ENCODE measurements at regions not wholly inside any gene's neighbourhood (a gene's known extent, or its start where the extent isn't known, plus 50 kb on each side); places are given as distances from the start of the nearest gene placed in this dataset.

GRCh38 chr10:47079204-47079580, 168.0 kb downstream of the PTPN20 start:
- Mint-ChIP-seq H3K9me3 (ENCODE audit: insufficient read depth) (no peaks in the 10 kb centered on the region), H3K4me3 (no peak overlapping the region), H3K27ac (no peak overlapping the region), H3K4me1 (no peaks in the 10 kb centered on the region), H3K27me3 (peaks cover 29% of the 10 kb centered on the region)
- POLR2A ChIA-PET = no interaction called here
- Histone ChIP-seq H3K36me3 (replicated peaks in 1 of 2; ENCODE audit: control extremely low read depth in 1 of 2, control insufficient read depth in 1 of 2, extremely low read depth in 1 of 2, insufficient read depth in 2 of 2, low read length in 1 of 2) (no peaks in the 10 kb centered on the region), H3K4me2 (replicated peaks; ENCODE audit: low read depth, low read length, poor library complexity, severe bottlenecking) (no peak overlapping the region), H3K27ac (ENCODE audit: low read length in 2 of 2) (no peak overlapping the region), H3K27me3 (replicated peaks in 1 of 4; ENCODE audit: control extremely low read depth in 1 of 4, control insufficient read depth in 3 of 4, insufficient read depth in 4 of 4, low read length in 3 of 4) (peaks cover 0 to 2% (median 0%) of the 10 kb centered on the region in 4 experiments), H3K4me3 (ENCODE audit: control extremely low read depth in 1 of 5, extremely low read depth in 1 of 5, insufficient read depth in 1 of 5, low read depth in 2 of 5, low read length in 4 of 5) (no peak overlapping the region), H3K4me1 (ENCODE audit: control insufficient read depth in 2 of 2, insufficient read depth in 2 of 2, low read length in 2 of 2) (no peaks in the 10 kb centered on the region), H2AFZ (ENCODE audit: insufficient read depth, low read depth, low read length, poor library complexity, severe bottlenecking) (no peak overlapping the region), H3K79me2 (ENCODE audit: control insufficient read depth, insufficient read depth, low read length) (no peaks in the 10 kb centered on the region), H4K20me1 (ENCODE audit: control insufficient read depth, insufficient read depth, low read length, poor library complexity, severe bottlenecking) (no peaks in the 10 kb centered on the region), H3K9ac (ENCODE audit: low read length) (no peak overlapping the region), H3K9me3 (ENCODE audit: control extremely low read depth in 1 of 3, control insufficient read depth in 2 of 3, insufficient read depth in 1 of 3, low read length in 2 of 3) (peaks cover 0 to 5% (median 0%) of the 10 kb centered on the region in 3 donors)
- no peak for TF ChIP-seq EZH2 (IDR thresholded peaks at IDR 0.05; ENCODE audit: borderline replicate concordance, insufficient read depth, low read depth, low read length, poor library complexity, severe bottlenecking)
- TF ChIP-seq CTCF (IDR thresholded peaks at IDR 0.05) = no peak
- intact Hi-C loops (cut with micrococcal nuclease) = no loop called here
- WGBS (ENCODE audit: insufficient coverage) = 82% methylated on average over 2 of the region's 3 CpGs
- CTCF ChIA-PET = no interaction called here
- DNase-seq = no peak
- ATAC-seq (ENCODE audit: low read depth) = no peak

- Mint-ChIP-seq H3K27ac (no peak overlapping the region), H3K4me1 (no peaks in the 10 kb centered on the region), H3K27me3 (peaks cover 20% of the 10 kb centered on the region), H3K9me3 (ENCODE audit: insufficient read depth) (no peaks in the 10 kb centered on the region), H3K4me3 (no peak overlapping the region)
- no peak for DNase-seq
- ChIA-PET POLR2A (no interaction called here), CTCF (no interaction called here)
- WGBS (ENCODE audit: insufficient coverage) = 20% methylated on average over 4 of the region's 4 CpGs
- Histone ChIP-seq H4K20me1 (ENCODE audit: control insufficient read depth, insufficient read depth, low read length, poor library complexity, severe bottlenecking) (no peaks in the 10 kb centered on the region), H3K4me2 (replicated peaks; ENCODE audit: low read depth, low read length, poor library complexity, severe bottlenecking) (no peak overlapping the region), H3K79me2 (ENCODE audit: control insufficient read depth, insufficient read depth, low read length) (no peaks in the 10 kb centered on the region), H3K27me3 (replicated peaks in 1 of 4; ENCODE audit: control extremely low read depth in 1 of 4, control insufficient read depth in 3 of 4, insufficient read depth in 4 of 4, low read length in 3 of 4) (peaks cover 0 to 2% (median 0%) of the 10 kb centered on the region in 4 experiments), H3K4me3 (ENCODE audit: control extremely low read depth in 1 of 5, extremely low read depth in 1 of 5, insufficient read depth in 1 of 5, low read depth in 2 of 5, low read length in 4 of 5) (no peak overlapping the region), H3K9ac (ENCODE audit: low read length) (no peak overlapping the region), H3K36me3 (replicated peaks in 1 of 2; ENCODE audit: control extremely low read depth in 1 of 2, control insufficient read depth in 1 of 2, extremely low read depth in 1 of 2, insufficient read depth in 2 of 2, low read length in 1 of 2) (no peaks in the 10 kb centered on the region), H2AFZ (ENCODE audit: insufficient read depth, low read depth, low read length, poor library complexity, severe bottlenecking) (no peak overlapping the region), H3K9me3 (ENCODE audit: control extremely low read depth in 1 of 3, control insufficient read depth in 2 of 3, insufficient read depth in 1 of 3, low read length in 2 of 3) (peaks cover 0 to 5% (median 0%) of the 10 kb centered on the region in 3 donors), H3K27ac (ENCODE audit: low read length in 2 of 2) (no peak overlapping the region), H3K4me1 (ENCODE audit: control insufficient read depth in 2 of 2, insufficient read depth in 2 of 2, low read length in 2 of 2) (no peaks in the 10 kb centered on the region)
- TF ChIP-seq CTCF (IDR thresholded peaks at IDR 0.05) = no peak
- TF ChIP-seq EZH2 (IDR thresholded peaks at IDR 0.05; ENCODE audit: borderline replicate concordance, insufficient read depth, low read depth, low read length, poor library complexity, severe bottlenecking) = no peak
- no peak for ATAC-seq (ENCODE audit: low read depth)
- intact Hi-C loops (cut with micrococcal nuclease) = no loop called here
Measured at GRCh38 chr10:47081264-47081663, 170.0 kb downstream of the PTPN20 start.
